C4-2B (cell line): ENCODE measurements at regions not wholly inside any gene's neighbourhood (a gene's known extent, or its start where the extent isn't known, plus 50 kb on each side); places are given as distances from the start of the nearest gene placed in this dataset.
A peak's percentile ranks its signal among the peaks of the same experiment; 100 is the strongest.

Experiments
- H3K27ac ChIP-seq: fragments of 450-650 bp; 2 replicates; pipeline ENCODE4 v1.5.1; 2017
- ZFX ChIP-seq: fragments of 450-650 bp; IDR thresholded peaks from 2 replicates; pipeline ENCODE4 v1.6.1; 2017
- TF ChIP-seq, protein P1 (sequence below): fragments of 450-650 bp; conservative IDR thresholded peaks from 2 replicates; pipeline ENCODE4 v1.5.1; 2017; ENCODE audit warnings: mild to moderate bottlenecking

DNA sequence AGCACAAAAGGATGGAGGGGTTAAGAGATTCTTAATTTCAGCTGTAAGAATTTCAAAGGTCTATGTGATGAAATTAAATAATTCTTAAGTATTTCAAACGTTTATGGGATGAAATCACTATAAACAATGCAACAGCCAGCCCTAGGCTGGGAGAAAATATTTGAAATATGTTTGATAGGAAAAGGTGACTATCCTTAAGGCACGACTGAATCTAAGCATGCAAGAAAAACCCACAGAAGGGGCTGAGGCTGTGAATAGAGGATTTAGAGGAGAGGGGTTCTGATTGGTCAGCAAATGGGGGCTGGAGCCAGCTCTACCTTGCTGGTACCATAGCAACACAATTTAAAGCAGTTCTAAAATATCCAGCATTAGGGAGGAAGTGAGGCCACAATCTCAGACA is 220.8 kb upstream of the ATP10A start:
- H3K27ac ChIP-seq, result no peak overlapping the region
- TF ChIP-seq, protein P1, sequence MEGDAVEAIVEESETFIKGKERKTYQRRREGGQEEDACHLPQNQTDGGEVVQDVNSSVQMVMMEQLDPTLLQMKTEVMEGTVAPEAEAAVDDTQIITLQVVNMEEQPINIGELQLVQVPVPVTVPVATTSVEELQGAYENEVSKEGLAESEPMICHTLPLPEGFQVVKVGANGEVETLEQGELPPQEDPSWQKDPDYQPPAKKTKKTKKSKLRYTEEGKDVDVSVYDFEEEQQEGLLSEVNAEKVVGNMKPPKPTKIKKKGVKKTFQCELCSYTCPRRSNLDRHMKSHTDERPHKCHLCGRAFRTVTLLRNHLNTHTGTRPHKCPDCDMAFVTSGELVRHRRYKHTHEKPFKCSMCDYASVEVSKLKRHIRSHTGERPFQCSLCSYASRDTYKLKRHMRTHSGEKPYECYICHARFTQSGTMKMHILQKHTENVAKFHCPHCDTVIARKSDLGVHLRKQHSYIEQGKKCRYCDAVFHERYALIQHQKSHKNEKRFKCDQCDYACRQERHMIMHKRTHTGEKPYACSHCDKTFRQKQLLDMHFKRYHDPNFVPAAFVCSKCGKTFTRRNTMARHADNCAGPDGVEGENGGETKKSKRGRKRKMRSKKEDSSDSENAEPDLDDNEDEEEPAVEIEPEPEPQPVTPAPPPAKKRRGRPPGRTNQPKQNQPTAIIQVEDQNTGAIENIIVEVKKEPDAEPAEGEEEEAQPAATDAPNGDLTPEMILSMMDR, result no peak
- no peak for TF ChIP-seq ZFX

DNA sequence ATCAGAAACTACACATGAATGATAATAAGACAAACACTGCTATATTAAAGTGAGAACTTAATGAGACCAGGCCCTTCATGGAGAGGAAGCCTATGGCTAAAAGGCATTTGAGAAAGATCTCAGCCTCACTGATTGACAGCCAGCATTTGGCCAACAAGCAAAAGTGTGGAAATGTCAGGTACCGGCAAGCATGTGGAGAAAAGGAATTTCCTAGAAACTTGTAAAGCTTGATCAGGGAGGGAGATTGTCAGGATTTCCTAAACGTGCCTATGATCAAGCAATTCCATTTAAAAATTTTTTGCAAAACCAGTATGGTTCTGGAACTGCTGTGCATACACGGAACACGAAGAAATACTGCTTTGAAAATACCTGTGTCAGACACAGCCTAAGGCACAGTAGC is 220.3 kb upstream of the ATP10A start:
- TF ChIP-seq ZFX, result no peak
- TF ChIP-seq, protein P1, result no peak

DNA sequence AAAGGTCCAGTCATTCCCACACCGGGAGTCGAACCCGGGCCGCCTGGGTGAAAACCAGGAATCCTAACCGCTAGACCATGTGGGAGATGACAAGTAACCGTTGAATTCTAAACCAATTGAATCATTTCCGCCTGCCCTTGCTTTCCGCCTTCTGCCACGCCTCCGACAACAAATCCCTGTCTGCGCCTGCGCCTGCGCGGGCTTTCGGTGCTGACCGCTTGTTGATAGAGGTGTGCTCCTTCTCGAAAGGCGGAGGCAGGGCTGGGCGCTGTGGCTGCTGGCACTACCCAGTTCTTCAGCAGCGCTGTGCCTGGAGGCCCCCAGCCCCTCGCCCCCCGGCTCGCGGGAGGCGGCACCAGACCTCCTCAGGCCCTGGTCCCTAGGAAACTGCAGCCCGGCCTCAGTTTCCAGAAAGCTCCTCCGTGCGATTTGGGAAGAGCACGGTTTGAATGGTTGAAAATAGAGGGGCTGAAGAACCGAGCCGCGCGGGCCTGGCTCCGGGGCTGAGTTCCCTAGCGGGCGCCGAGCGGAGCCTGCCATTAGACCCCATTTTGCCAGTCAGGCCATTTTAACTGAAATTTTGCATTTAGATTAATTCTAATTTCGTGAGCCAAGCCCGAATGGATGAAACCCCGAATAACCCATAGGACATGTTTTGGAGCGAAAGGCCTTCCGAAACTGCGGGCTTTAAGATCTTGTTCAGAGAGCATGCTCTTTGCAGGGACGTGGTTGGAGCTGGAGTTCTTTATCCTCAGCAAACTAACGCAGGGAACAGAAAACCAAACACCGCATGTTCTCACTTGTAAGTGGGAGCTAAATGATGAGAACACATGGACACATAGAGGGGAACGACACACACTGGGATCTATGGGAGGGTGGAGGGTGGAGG is 219.3 kb upstream of the ATP10A start:
- H3K27ac ChIP-seq, result peak overlapping the region; percentile 77

More for the DNA sequence above, 220.3 kb upstream of the ATP10A start:
- H3K27ac ChIP-seq, result no peak overlapping the region

DNA sequence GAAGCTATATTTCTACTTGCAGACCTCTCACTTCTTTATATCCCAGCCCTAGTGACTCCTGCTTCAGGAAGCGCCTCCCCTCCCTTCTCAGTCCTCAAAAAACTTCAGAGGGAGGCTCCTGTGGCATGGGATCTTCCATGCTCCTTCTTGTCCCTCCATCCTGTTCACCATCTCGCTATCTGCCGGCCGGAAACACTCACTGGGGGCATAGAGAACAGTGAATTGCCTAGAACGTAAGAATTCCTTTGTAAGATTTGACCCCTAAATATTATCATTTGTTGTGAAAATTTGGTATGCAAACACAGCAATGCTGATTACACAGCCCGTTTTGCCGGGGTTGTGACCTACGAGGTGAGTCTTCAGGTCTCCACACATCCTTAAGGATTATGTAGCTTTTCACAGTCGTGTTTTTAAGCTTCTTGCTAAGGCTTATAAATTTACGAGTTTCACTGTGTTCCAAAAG is 218.7 kb upstream of the ATP10A start:
- no peak overlapping the region; the same call in 1 of the 2 replicates for H3K27ac ChIP-seq
- TF ChIP-seq, protein P1, result no peak
- no peak for TF ChIP-seq ZFX

More for the DNA sequence above, 219.3 kb upstream of the ATP10A start:
- TF ChIP-seq ZFX, result peak; percentile 66
- TF ChIP-seq, protein P1, result peak; percentile 5; the same call in 1 of the 2 replicates

DNA sequence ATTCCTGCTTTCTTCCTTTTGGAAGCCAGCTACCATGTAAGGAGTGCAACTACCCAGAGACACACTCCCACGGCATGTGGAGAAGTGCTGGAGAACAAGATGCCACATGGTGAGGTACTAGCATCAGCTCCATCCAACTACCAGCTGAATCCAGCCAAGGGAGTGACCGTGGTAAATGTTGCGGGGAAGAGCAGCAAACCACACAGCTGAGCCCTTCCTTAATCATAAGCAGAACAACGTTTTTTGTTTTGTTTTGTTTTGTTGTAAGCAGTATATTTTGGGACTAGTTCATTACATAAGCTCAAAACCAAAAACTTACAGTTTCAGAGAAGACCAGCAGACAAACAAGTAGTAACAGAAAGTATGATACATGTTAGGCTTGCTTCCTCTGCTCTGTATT is 212.6 kb upstream of the ATP10A start:
- TF ChIP-seq ZFX, result no peak
- TF ChIP-seq, protein P1, result no peak
- no peak overlapping the region for H3K27ac ChIP-seq

DNA sequence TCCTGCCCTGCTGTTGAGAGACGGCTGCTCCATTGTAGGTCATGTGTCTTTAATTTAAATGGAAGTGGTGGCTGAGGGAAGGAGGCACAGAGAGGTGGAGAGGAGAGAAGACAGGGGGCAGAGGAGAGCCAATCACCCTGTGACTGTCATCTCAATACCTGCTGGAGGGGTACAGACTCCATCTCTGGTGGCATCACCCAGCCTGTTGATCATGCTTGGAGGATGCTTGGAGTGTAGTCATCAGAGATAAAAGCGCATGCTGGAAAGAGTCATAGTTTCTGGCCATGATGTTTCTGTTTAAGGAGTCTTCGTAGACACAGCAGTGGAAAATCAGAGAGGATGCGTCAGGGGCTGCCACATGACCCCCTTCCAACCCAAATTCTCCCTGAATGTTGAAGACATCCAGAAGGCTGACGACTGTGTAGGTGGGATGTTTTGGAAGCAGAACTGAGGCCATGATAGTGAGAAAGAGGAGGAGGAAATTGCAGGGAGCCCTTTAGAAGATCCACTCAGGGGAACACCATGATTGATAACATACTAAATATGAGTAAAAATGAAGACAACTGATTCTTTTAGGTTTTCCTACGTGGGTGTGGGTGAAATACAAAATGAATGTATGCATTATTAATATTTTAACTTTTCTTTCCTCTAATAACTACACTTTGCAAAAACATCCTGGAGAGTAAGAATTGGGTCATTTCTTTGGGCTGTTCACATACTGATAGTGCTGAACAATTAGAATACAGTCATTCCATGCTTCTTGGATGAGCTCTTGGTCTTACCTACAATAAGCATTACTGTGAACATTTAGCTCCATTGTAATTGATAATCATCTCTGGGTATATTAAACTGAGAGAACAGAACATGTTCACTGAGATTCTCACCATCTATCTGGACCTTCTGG is 210.6 kb upstream of the ATP10A start:
- no peak overlapping the region for H3K27ac ChIP-seq
- no peak for TF ChIP-seq ZFX
- TF ChIP-seq, protein P1, result no peak

DNA sequence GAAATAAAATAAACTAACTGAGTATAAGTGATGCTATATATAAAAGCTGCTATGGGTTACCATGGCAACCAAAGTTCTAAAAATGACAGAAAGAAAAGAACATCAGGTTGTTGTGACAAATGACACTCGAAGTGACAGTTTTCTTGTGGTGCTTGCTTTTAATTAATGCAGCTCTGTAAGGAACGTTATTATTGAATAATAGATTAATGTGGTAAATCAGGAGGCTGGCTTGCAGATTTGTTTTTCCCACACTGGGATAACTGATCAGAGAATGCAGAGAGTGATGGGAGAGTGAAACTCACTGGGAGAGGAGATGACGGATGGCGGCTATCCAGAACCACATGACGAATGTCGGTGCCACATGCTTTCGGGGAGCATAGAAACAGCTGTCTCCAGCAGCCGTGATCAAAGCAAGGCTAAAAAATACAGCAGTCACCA is 207.0 kb upstream of the ATP10A start:
- TF ChIP-seq ZFX, result no peak
- TF ChIP-seq, protein P1, result no peak

More for the DNA sequence above, 207.0 kb upstream of the ATP10A start:
- H3K27ac ChIP-seq, result no peak overlapping the region
